ENCODE measurements at regions not wholly inside any gene's neighbourhood (a gene's known extent, or its start where the extent isn't known, plus 50 kb on each side); places are given as distances from the start of the nearest gene placed in this dataset.

GRCh38 chr4:163958751-163959150, 464.3 kb downstream of the TMA16 start:
- TF ChIP-seq POLR2A (IDR thresholded peaks at IDR 0.05) (no peak), CTCF (IDR thresholded peaks at IDR 0.05) (no peak)
